Progenitor cell of endocrine pancreas (in vitro differentiated cells): ENCODE measurements at regions not wholly inside any gene's neighbourhood (a gene's known extent, or its start where the extent isn't known, plus 50 kb on each side); places are given as distances from the start of the nearest gene placed in this dataset.

Experiments
- DNase-seq: peaks from one replicate; pipeline ENCODE4 v3.0.0; 2021; ENCODE audit warnings: low spot score; ENCODE audit not compliant: unreplicated experiment
- H3K27ac Mint-ChIP-seq: 2 replicates; pipeline ENCODE4 v1.8.0; 2021; ENCODE audit warnings: mild to moderate bottlenecking, moderate library complexity, mixed read lengths
- H3K27me3 Mint-ChIP-seq: 2 replicates; pipeline ENCODE4 v1.8.0; 2021; ENCODE audit warnings: mixed read lengths
- H3K36me3 Mint-ChIP-seq: 2 replicates; pipeline ENCODE4 v1.8.0; 2022; ENCODE audit warnings: mixed read lengths; ENCODE audit not compliant: insufficient read depth
- H3K4me1 Mint-ChIP-seq: 2 replicates; pipeline ENCODE4 v1.8.0; 2021; ENCODE audit warnings: low read depth, mixed read lengths
- H3K4me3 Mint-ChIP-seq: 2 replicates; pipeline ENCODE4 v1.8.0; 2021; ENCODE audit warnings: low read depth, mild to moderate bottlenecking, moderate library complexity, mixed read lengths
- H3K9me3 Mint-ChIP-seq: 2 replicates; pipeline ENCODE4 v1.8.0; 2021; ENCODE audit warnings: low read depth, mixed read lengths
- TF ChIP-seq, protein P1 (sequence below): fragments of 200-600 bp; sonication (generic); IDR thresholded peaks from one replicate; pipeline ENCODE4 v1.5.0; 2021; ENCODE audit warnings: antibody characterized with exemption, mild to moderate bottlenecking; ENCODE audit not compliant: unreplicated experiment

DNA sequence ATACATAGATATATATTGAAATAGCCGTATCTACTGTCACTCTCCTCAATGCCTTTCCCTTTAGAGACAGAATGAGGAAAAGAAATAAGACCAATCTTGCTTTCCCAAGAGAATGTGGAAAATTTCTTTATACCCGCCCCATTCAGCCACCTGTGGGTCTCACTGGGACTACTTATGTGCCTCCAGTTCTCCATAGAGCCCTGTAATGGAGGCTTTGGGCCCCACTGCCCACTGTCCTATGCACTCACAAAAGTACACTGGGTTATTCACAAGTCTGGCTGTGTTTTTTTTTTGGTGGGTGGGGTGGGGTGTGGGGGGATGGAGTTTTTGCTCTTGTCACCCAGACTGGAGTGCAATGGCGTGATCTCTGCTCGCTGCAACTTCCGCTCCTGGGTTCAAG lies 70.4 kb upstream of the ELOVL6 start:
- Mint-ChIP-seq H3K9me3 (peaks cover 4% of the 10 kb centered on the region), H3K4me1 (no peaks in the 10 kb centered on the region), H3K27me3 (no peaks in the 10 kb centered on the region), H3K27ac (no peak overlapping the region), H3K4me3 (no peak overlapping the region), H3K36me3 (no peaks in the 10 kb centered on the region)
- TF ChIP-seq, protein P1, sequence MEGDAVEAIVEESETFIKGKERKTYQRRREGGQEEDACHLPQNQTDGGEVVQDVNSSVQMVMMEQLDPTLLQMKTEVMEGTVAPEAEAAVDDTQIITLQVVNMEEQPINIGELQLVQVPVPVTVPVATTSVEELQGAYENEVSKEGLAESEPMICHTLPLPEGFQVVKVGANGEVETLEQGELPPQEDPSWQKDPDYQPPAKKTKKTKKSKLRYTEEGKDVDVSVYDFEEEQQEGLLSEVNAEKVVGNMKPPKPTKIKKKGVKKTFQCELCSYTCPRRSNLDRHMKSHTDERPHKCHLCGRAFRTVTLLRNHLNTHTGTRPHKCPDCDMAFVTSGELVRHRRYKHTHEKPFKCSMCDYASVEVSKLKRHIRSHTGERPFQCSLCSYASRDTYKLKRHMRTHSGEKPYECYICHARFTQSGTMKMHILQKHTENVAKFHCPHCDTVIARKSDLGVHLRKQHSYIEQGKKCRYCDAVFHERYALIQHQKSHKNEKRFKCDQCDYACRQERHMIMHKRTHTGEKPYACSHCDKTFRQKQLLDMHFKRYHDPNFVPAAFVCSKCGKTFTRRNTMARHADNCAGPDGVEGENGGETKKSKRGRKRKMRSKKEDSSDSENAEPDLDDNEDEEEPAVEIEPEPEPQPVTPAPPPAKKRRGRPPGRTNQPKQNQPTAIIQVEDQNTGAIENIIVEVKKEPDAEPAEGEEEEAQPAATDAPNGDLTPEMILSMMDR: no peak
- DNase-seq: no peak

DNA sequence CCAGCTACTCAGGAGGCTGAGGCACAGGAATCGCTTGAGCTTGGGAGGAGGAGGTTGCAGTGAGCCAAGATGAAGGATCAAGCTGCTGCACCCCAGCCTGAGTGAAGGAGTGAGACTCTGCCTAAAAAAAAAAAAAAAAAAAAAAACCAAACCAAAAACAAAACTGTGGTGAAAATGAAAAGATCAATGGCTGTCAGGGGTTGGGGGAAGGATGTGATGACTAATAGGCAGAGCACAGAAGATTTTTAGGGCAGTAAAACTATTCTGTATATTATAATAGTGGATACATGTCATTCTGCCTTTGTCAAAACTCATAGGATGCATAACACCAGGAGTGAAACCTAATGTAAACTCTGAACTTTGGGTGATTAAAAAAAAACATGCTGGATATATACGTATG lies 69.9 kb upstream of the ELOVL6 start:
- no peaks in the 10 kb centered on the region for H3K27me3 Mint-ChIP-seq
- no peaks in the 10 kb centered on the region for H3K4me1 Mint-ChIP-seq
- H3K4me3 Mint-ChIP-seq: no peak overlapping the region
- DNase-seq: no peak
- TF ChIP-seq, protein P1: no peak
- no peak overlapping the region for H3K27ac Mint-ChIP-seq
- no peaks in the 10 kb centered on the region for H3K36me3 Mint-ChIP-seq
- H3K9me3 Mint-ChIP-seq: peaks cover 6% of the 10 kb centered on the region

- no peaks in the 10 kb centered on the region for H3K4me1 Mint-ChIP-seq
- TF ChIP-seq, protein P1: no peak
- no peaks in the 10 kb centered on the region for H3K27me3 Mint-ChIP-seq
- DNase-seq: no peak
- no peak overlapping the region for H3K27ac Mint-ChIP-seq
- H3K9me3 Mint-ChIP-seq: peaks cover 6% of the 10 kb centered on the region
- no peak overlapping the region for H3K4me3 Mint-ChIP-seq
- no peaks in the 10 kb centered on the region for H3K36me3 Mint-ChIP-seq
Observed at GRCh38 chr4:110266136-110266535, 67.7 kb upstream of the ELOVL6 start.

- no peak for DNase-seq
- Mint-ChIP-seq H3K9me3 (peaks cover 6% of the 10 kb centered on the region), H3K4me1 (no peaks in the 10 kb centered on the region), H3K36me3 (no peaks in the 10 kb centered on the region), H3K27me3 (no peaks in the 10 kb centered on the region), H3K27ac (no peak overlapping the region), H3K4me3 (no peak overlapping the region)
- TF ChIP-seq, protein P1: no peak
Observed at GRCh38 chr4:110265001-110265400, 66.6 kb upstream of the ELOVL6 start.

DNA sequence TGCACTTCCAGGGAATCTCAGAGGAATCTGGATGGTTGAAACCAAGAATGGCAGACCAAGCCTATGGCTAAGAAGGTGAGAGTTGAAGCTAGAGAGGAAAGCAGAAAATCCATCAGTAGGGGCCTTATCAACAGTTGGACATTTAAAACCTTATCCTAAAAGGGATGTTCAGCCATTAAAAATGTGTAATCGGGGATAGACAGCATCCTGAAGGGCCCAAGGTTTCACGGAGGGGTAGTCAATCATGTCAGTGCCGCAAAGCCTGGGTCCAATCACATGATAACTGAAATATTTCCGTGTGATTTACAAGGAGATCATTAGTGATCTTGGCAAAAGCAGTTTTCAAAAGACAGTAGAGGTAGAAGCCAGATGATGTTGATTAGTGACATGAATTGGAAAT lies 61.9 kb upstream of the ELOVL6 start:
- H3K27ac Mint-ChIP-seq: no peak overlapping the region
- no peak overlapping the region for H3K4me3 Mint-ChIP-seq
- H3K27me3 Mint-ChIP-seq: no peaks in the 10 kb centered on the region
- no peak for DNase-seq
- no peaks in the 10 kb centered on the region for H3K36me3 Mint-ChIP-seq
- H3K4me1 Mint-ChIP-seq: no peaks in the 10 kb centered on the region
- peaks cover 6% of the 10 kb centered on the region for H3K9me3 Mint-ChIP-seq
- TF ChIP-seq, protein P1: no peak
